DND-41 (cell line): ENCODE measurements at regions not wholly inside any gene's neighbourhood (a gene's known extent, or its start where the extent isn't known, plus 50 kb on each side); places are given as distances from the start of the nearest gene placed in this dataset.

Experiments used
- ATAC-seq: fragments of 200-7000 bp; cut with Tn5 transposase; 3 replicates; pipeline ENCODE4 v1.9.1; 2021; ENCODE audit warnings: low read depth; ENCODE audit not compliant: insufficient read depth
- DNase-seq: peaks from one replicate; pipeline ENCODE4 v3.0.0-alpha.2; 2020
- H2AFZ ChIP-seq: 2 replicates; pipeline ENCODE4 v1.6.0; 2012; ENCODE audit warnings: low read depth, low read length
- H3K27ac ChIP-seq: 2 replicates; pipeline ENCODE4 v1.5.1; 2012; ENCODE audit warnings: low read length, inconsistent platforms
- H3K27me3 ChIP-seq: fragments of 200-600 bp; sonication (generic); 2 replicates; pipeline ENCODE4 v1.6.0; 2012; ENCODE audit warnings: low read length, mild to moderate bottlenecking, inconsistent platforms; ENCODE audit not compliant: insufficient read depth, poor library complexity
- H3K36me3 ChIP-seq: 2 replicates; pipeline ENCODE4 v1.5.1; 2012; ENCODE audit warnings: low read length, inconsistent platforms; ENCODE audit not compliant: insufficient read depth
- H3K4me1 ChIP-seq: 2 replicates; pipeline ENCODE4 v1.5.1; 2012; ENCODE audit warnings: mild to moderate bottlenecking, low read length; ENCODE audit not compliant: insufficient read depth
- H3K4me2 ChIP-seq: 2 replicates; pipeline ENCODE4 v1.6.0; 2012; ENCODE audit warnings: mild to moderate bottlenecking, moderate library complexity, low read length, inconsistent platforms; ENCODE audit not compliant: insufficient read depth
- H3K4me3 ChIP-seq, 2 experiments: fragments of 200-600 bp in 1 of 2; shearing (Covaris generic) in 1 of 2; 2 replicates each; pipeline ENCODE4 v1.5.1; 2012 to 2016; ENCODE audit warnings: inconsistent platforms in 2 of 2, low read length in 2 of 2, mild to moderate bottlenecking in 2 of 2, low read depth in 1 of 2, moderate library complexity in 1 of 2
- H3K79me2 ChIP-seq: 2 replicates; pipeline ENCODE4 v1.6.0; 2012; ENCODE audit warnings: low read length, inconsistent platforms; ENCODE audit not compliant: insufficient read depth
- H3K9ac ChIP-seq: 2 replicates; pipeline ENCODE4 v1.6.0; 2012; ENCODE audit warnings: low read depth, mild to moderate bottlenecking, inconsistent platforms, low read length, moderate library complexity
- H3K9me3 ChIP-seq: 2 replicates; pipeline ENCODE4 v1.5.1; 2012; ENCODE audit warnings: low read length, moderate library complexity, mild to moderate bottlenecking, inconsistent platforms; ENCODE audit not compliant: insufficient read depth, severe bottlenecking
- H4K20me1 ChIP-seq: 2 replicates; pipeline ENCODE4 v1.6.0; 2012; ENCODE audit warnings: low read length; ENCODE audit not compliant: insufficient read depth
- CTCF ChIP-seq: IDR thresholded peaks from 2 replicates; pipeline ENCODE4 v1.5.1; 2012; ENCODE audit warnings: borderline replicate concordance, low read length, moderate library complexity, mild to moderate bottlenecking; ENCODE audit not compliant: poor library complexity, severe bottlenecking; ENCODE audit errors: extremely low read depth
- EZH2 ChIP-seq: IDR thresholded peaks from 3 replicates; pipeline ENCODE4 v1.6.1; 2012; ENCODE audit warnings: borderline replicate concordance, low read depth, mild to moderate bottlenecking, moderate library complexity, low read length, inconsistent platforms; ENCODE audit not compliant: severe bottlenecking

GRCh38 chr2:156156580-156156979 lies 175.9 kb downstream of the NR4A2 start:
- Histone ChIP-seq H3K9me3 (no peaks in the 10 kb centered on the region), H3K4me3 (no peak overlapping the region), H3K27me3 (no peaks in the 10 kb centered on the region), H3K9ac (no peak overlapping the region), H3K27ac (no peak overlapping the region), H3K36me3 (no peaks in the 10 kb centered on the region), H3K4me2 (no peak overlapping the region), H2AFZ (no peak overlapping the region), H3K4me1 (peaks cover 6% of the 10 kb centered on the region; the same call in 1 of the 2 replicates), H3K79me2 (no peaks in the 10 kb centered on the region), H4K20me1 (no peaks in the 10 kb centered on the region)
- no peak for TF ChIP-seq EZH2
- TF ChIP-seq CTCF: peak; percentile 12
- DNase-seq (no peak), ATAC-seq (no peak)

GRCh38 chr2:156155319-156155718 lies 177.2 kb downstream of the NR4A2 start:
- ATAC-seq (no peak), DNase-seq (no peak)
- Histone ChIP-seq H3K4me1 (peaks cover 6% of the 10 kb centered on the region; the same call in 1 of the 2 replicates), H2AFZ (no peak overlapping the region), H3K9ac (no peak overlapping the region), H4K20me1 (no peaks in the 10 kb centered on the region), H3K9me3 (no peaks in the 10 kb centered on the region), H3K4me3 (no peak overlapping the region), H3K27me3 (no peaks in the 10 kb centered on the region), H3K36me3 (no peaks in the 10 kb centered on the region), H3K4me2 (no peak overlapping the region), H3K79me2 (no peaks in the 10 kb centered on the region), H3K27ac (no peak overlapping the region)
- TF ChIP-seq CTCF (no peak), EZH2 (no peak)

- Histone ChIP-seq H3K79me2 (no peaks in the 10 kb centered on the region), H3K4me2 (no peak overlapping the region), H3K4me3 (no peak overlapping the region), H3K9me3 (no peaks in the 10 kb centered on the region), H3K36me3 (no peaks in the 10 kb centered on the region), H2AFZ (no peak overlapping the region), H4K20me1 (no peaks in the 10 kb centered on the region), H3K27me3 (no peaks in the 10 kb centered on the region), H3K4me1 (no peaks in the 10 kb centered on the region), H3K27ac (no peak overlapping the region), H3K9ac (no peak overlapping the region)
- DNase-seq (no peak), ATAC-seq (no peak)
- no peak for TF ChIP-seq CTCF
- no peak for TF ChIP-seq EZH2
Observed at GRCh38 chr2:156151351-156151750, 181.2 kb downstream of the NR4A2 start.
